ENCODE measurements at regions not wholly inside any gene's neighbourhood (a gene's known extent, or its start where the extent isn't known, plus 50 kb on each side); places are given as distances from the start of the nearest gene placed in this dataset.
A peak's percentile ranks its signal among the peaks of the same experiment; 100 is the strongest.

DNA sequence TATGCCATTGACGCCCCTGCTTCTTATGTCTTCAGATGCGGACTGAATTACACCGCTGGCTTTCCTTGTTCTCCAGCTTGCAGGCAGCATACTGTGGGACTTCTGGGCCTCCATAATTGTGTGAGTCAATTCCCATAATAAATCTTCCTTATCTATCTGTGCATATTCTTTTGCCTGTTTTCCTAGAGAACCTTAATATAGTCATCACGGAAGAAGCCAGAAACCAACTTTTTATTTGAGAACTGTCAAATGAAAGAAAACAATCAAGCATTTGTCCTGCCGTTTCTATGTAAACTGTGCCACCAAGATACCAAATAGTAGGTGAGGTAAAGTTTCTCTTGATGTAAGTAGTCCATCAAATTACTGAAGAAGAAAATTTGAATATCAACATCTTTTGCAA is 51.8 kb upstream of the B3GALNT1 start:
- H3K36me3 Mint-ChIP-seq: no peaks in the 10 kb centered on the region
- no peaks in the 10 kb centered on the region for H3K9me3 Mint-ChIP-seq
- no peak overlapping the region for H3K4me3 Mint-ChIP-seq
- H3K4me1 Mint-ChIP-seq: no peaks in the 10 kb centered on the region
- peaks cover 5% of the 10 kb centered on the region for H3K27me3 Mint-ChIP-seq
- H3K27ac Mint-ChIP-seq: no peak overlapping the region

DNA sequence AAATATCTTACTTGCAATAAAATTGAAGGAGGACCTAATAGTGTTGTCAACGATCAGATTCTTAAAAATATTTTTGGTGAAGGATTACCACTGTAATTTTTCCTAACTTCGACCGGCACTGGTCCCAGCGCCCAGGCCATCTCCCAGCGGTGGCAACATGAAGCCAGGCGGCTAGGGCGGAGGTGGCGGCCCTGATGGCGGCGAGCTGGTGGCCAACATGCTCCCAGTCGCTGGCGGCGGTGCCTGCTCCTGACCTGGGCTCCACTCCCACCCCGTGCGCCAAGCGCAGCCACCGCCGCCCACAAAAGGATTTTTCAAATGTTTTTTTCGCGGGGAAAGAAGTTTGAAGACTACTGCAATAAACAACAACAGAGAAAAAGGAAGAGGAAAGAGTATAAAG is 56.5 kb upstream of the B3GALNT1 start:
- no peaks in the 10 kb centered on the region for H3K36me3 Mint-ChIP-seq
- H3K4me3 Mint-ChIP-seq: no peak overlapping the region
- no peaks in the 10 kb centered on the region for H3K4me1 Mint-ChIP-seq
- peaks cover 0 to 3% (median 0%) of the 10 kb centered on the region in 3 donors for H3K9me3 Mint-ChIP-seq
- H3K27ac Mint-ChIP-seq: no peak overlapping the region
- no peaks in the 10 kb centered on the region for H3K27me3 Mint-ChIP-seq

DNA sequence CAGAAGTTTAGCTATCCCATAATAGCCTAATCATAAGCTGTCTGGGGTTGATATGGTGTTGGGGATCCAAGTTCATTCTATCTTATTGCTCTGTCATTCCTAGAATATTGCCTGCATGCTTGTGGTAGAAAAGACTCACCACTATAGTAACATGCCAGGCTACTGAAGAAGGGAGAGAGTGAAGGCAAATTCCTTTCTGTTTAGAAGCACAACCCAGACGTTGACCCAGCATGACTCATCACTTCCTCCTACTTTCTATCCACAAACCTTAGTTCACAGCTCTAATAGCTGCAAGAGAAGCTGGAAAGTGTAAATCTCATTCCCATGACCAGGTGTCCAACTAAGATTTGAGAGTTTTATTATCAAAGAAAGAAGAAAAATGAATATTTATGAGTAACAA is 57.8 kb upstream of the NMD3 start:
- Mint-ChIP-seq H3K4me3 (no peak overlapping the region), H3K4me1 (no peaks in the 10 kb centered on the region), H3K27ac (no peak overlapping the region), H3K36me3 (no peaks in the 10 kb centered on the region), H3K27me3 (no peaks in the 10 kb centered on the region), H3K9me3 (peaks cover 0 to 3% (median 0%) of the 10 kb centered on the region in 3 donors)

DNA sequence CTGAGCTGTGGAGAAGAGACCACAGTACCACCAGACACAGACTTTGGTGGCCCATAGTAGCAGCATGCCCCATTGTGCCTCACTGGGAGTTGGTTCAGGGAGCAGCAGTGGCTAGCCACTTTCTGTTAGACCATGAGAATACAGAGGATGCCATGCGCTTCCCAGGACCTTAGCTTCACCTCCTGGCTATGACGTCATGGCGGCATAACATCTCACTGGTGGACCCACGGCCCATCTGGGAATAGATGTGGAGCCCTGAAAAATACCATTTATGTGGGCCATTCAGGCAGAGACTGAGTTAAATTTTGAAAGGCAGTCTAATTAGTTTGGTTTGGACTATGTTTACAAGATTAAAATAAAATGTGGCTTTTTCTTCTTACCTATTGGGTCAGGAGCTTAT is 55.1 kb upstream of the NMD3 start:
- peaks cover 0 to 3% (median 0%) of the 10 kb centered on the region in 3 donors for H3K9me3 Mint-ChIP-seq

DNA sequence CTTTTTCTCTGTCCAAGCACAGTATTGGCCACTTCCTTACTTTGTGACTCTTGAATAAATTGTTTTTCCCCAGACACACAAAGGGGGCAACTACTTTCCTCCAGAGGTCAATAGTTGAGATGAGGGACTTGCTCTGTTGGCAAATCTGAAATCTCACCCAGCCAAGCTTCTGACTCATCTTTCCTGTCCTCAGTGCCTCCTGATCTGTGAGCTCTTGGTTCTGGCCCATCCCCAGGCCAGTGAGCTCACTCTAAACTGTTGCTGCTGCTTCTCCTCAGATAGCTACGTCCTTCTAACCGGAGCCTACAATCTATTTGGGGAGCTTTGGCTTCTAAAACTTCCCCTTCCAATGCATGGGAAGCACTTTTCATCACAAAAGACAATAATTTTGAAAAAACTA is 50.0 kb upstream of the NMD3 start:
- H3K4me1 Mint-ChIP-seq: peaks cover 0 to 2% (median 0%) of the 10 kb centered on the region in 3 donors
- H3K27me3 Mint-ChIP-seq: no peaks in the 10 kb centered on the region
- no peak overlapping the region for H3K4me3 Mint-ChIP-seq
- no peak overlapping the region for H3K27ac Mint-ChIP-seq
- H3K36me3 Mint-ChIP-seq: no peaks in the 10 kb centered on the region
- H3K9me3 Mint-ChIP-seq: peaks cover 0 to 6% (median 0%) of the 10 kb centered on the region in 3 donors

More for the DNA sequence above, 55.1 kb upstream of the NMD3 start:
- no peaks in the 10 kb centered on the region for H3K36me3 Mint-ChIP-seq
- H3K4me3 Mint-ChIP-seq: no peak overlapping the region
- peak overlapping the region in 1 of 3 donors; percentile 31 for H3K27ac Mint-ChIP-seq
- H3K4me1 Mint-ChIP-seq: peaks cover 0 to 2% (median 0%) of the 10 kb centered on the region in 3 donors
- no peaks in the 10 kb centered on the region for H3K27me3 Mint-ChIP-seq
